Omental fat pad (tissue), 3 donors: ENCODE measurements at regions not wholly inside any gene's neighbourhood (a gene's known extent, or its start where the extent isn't known, plus 50 kb on each side); places are given as distances from the start of the nearest gene placed in this dataset.

Source experiments
- ATAC-seq: fragments of 150-250 bp; one replicate; pipeline ENCODE4 v1.9.1; 2016; ENCODE audit warnings: mild to moderate bottlenecking, moderate library complexity; ENCODE audit not compliant: low FRiP score
- DNase-seq: peaks from one replicate; pipeline ENCODE4 v3.0.0-alpha.2; 2019; ENCODE audit warnings: low spot score
- CTCF ChIP-seq, 3 donors: fragments of 450-650 bp; IDR thresholded peaks; one replicate each; pipeline ENCODE4 v1.5.1; 2016 to 2017; ENCODE audit warnings: antibody characterized with exemption in 3 of 3, mild to moderate bottlenecking in 3 of 3, moderate library complexity in 2 of 3

GRCh38 chr5:72615061-72615460 is 107.9 kb upstream of the ZNF366 start:
- TF ChIP-seq CTCF (IDR thresholded peaks at IDR 0.05) = no peak
- ATAC-seq (no peak), DNase-seq (no peak)

GRCh38 chr5:72613515-72613914 is 106.3 kb upstream of the ZNF366 start:
- ATAC-seq = no peak

GRCh38 chr5:72612810-72613209 is 105.6 kb upstream of the ZNF366 start:
- ATAC-seq (no peak), DNase-seq (no peak)
- TF ChIP-seq CTCF (IDR thresholded peaks at IDR 0.05) = no peak

More at GRCh38 chr5:72613515-72613914, 106.3 kb upstream of the ZNF366 start:
- no peak for TF ChIP-seq CTCF (IDR thresholded peaks at IDR 0.05)
- DNase-seq = no peak

GRCh38 chr5:72611118-72611730 is 104.0 kb upstream of the ZNF366 start:
- peak; percentile 97 for ATAC-seq
- no peak for DNase-seq
- peak in 2 of 3 donors; percentile 47 to 83 for TF ChIP-seq CTCF (IDR thresholded peaks at IDR 0.05)

- no peak for DNase-seq
- TF ChIP-seq CTCF (IDR thresholded peaks at IDR 0.05) = no peak
- ATAC-seq = no peak
These were observed 101.7 kb upstream of the ZNF366 start for GRCh38 chr5:72608926-72609325.

GRCh38 chr5:72608297-72608696 is 101.1 kb upstream of the ZNF366 start:
- ATAC-seq (no peak), DNase-seq (no peak)
- no peak for TF ChIP-seq CTCF (IDR thresholded peaks at IDR 0.05)

- ATAC-seq = no peak
- TF ChIP-seq CTCF (IDR thresholded peaks at IDR 0.05) = no peak
- no peak for DNase-seq
These were observed 100.2 kb upstream of the ZNF366 start for GRCh38 chr5:72607381-72607780.
